Stimulated activated naive B cell treated with anti-CD40 and anti-IgM and Interleukin-4, amounts not matched to agents 10 μg/mL and 1 μg/mL and 100 μg/mL, for 72 hours (primary cell): ENCODE measurements at regions not wholly inside any gene's neighbourhood (a gene's known extent, or its start where the extent isn't known, plus 50 kb on each side); places are given as distances from the start of the nearest gene placed in this dataset.
"Not testable (repeated sequence)": the region's sequence is repeated elsewhere in the genome, so short reads cannot be mapped to it uniquely, and the experiment has no call there.

ENCODE experiments used
- ATAC-seq, 2 donors: fragments of 150-1000 bp; cut with Tn5 transposase; replicated peaks; 2 replicates each; pipeline ENCODE4 v1.10.0; 2021; ENCODE audit warnings: moderate library complexity in 1 of 2
- DNase-seq: peaks from one replicate; pipeline ENCODE4 v3.0.0; 2021
- H3K27ac Mint-ChIP-seq: one replicate; pipeline ENCODE4 v1.8.0; 2022; ENCODE audit warnings: mild to moderate bottlenecking, mixed read lengths
- H3K27me3 Mint-ChIP-seq, 2 donors: one replicate each; pipeline ENCODE4 v1.8.0; 2022; ENCODE audit warnings: mixed read lengths in 2 of 2
- H3K36me3 Mint-ChIP-seq, 2 donors: one replicate each; pipeline ENCODE4 v1.8.0; 2022; ENCODE audit warnings: mixed read lengths in 2 of 2, mild to moderate bottlenecking in 1 of 2
- H3K4me1 Mint-ChIP-seq, 2 donors: one replicate each; pipeline ENCODE4 v1.8.0; 2022; ENCODE audit warnings: mixed read lengths in 2 of 2, mild to moderate bottlenecking in 1 of 2
- H3K4me3 Mint-ChIP-seq, 2 donors: one replicate each; pipeline ENCODE4 v1.8.0; 2022; ENCODE audit warnings: mild to moderate bottlenecking in 2 of 2, mixed read lengths in 2 of 2, moderate library complexity in 1 of 2
- H3K9me3 Mint-ChIP-seq, 2 donors: one replicate each; pipeline ENCODE4 v1.8.0; 2022; ENCODE audit warnings: mixed read lengths in 2 of 2, mild to moderate bottlenecking in 1 of 2

DNA sequence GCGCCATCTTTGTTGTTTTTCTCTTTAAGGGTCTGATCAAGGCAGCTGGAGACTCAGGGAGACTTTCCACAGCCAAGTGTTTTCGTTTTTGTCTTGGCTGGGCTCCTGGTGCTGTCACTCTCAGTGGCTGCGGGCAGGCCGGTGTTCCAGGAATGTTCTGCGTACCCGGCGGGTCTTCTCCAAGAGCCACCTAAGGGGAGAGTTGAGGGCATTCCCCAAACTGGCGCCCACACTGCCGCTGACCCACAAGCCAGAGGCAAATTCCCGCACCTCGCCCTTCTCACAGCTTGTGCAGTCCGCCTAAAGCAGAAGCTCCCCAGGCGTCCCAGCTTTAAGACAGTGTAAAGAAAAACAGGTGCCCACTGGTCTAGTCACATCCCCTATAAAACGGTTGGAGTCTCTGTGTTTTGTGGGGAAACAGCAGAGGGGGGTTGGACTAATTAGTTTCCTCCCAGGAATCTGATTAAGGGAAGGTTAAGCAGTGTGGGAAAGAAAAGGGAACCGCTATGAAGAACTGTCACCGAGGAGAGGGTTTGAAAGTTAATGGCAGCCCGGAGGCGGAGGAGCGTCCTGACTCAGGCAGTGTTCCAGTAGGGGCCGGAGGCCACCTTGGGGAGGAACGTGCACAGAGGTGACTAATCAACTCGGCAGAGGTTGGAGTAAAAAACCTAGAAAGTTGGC lies 224.5 kb downstream of the SLC4A3 start:
- DNase-seq (no peak), ATAC-seq (no peak)
- H3K4me3 Mint-ChIP-seq = no peak overlapping the region
- H3K9me3 Mint-ChIP-seq = peaks cover 0 to 5% of the 10 kb centered on the region in 2 donors
- H3K27ac Mint-ChIP-seq = no peak overlapping the region
- H3K36me3 Mint-ChIP-seq = no peaks in the 10 kb centered on the region
- H3K4me1 Mint-ChIP-seq = no peaks in the 10 kb centered on the region
- H3K27me3 Mint-ChIP-seq = peaks cover 8 to 24% of the 10 kb centered on the region in 2 donors

DNA sequence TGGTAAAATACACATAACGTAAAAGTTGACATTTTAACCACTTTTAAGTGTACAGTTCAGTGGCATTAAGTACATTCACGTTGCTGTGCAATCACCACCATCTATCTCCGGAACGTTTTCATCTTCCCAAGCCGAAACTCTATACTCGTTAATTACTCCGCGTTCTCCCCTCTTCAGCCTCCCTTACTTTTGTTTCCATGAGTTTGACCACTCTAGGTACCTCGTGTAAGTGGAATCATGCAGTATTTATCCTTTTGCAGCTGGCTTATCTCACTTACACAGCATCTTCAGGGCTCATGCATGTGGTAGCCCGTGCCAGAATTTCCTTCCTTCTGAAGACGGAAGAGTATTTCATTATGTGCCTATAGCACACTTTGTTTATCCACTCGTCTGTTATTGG lies 225.2 kb downstream of the SLC4A3 start:
- H3K9me3 Mint-ChIP-seq = peaks cover 0 to 5% of the 10 kb centered on the region in 2 donors
- no peak overlapping the region for H3K4me3 Mint-ChIP-seq
- H3K27me3 Mint-ChIP-seq = peaks cover 8 to 24% of the 10 kb centered on the region in 2 donors
- ATAC-seq = no peak
- no peak overlapping the region for H3K27ac Mint-ChIP-seq
- H3K4me1 Mint-ChIP-seq = no peaks in the 10 kb centered on the region
- DNase-seq = no peak
- no peaks in the 10 kb centered on the region for H3K36me3 Mint-ChIP-seq

DNA sequence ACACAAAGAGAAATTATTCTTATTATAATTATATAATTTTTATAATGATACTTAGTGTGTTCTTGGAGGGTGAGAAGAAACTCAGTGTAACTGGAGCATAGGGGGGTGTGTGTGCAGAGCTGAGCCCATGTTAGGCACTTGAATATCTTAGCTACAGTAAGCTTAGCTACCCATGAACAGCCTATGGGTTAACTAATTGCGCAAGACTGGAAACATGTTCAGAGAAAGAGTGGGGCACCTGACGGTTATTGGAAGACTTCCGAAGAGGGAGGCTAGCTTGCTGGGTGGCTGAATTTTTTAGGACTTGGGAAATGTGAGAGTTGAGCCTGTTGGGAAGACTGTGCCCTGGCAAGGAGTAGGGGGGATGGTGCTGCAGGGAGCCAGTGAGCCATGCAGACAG lies 229.2 kb downstream of the SLC4A3 start:
- ATAC-seq = no peak
- H3K27me3 Mint-ChIP-seq = peaks cover 4 to 24% of the 10 kb centered on the region in 2 donors

DNA sequence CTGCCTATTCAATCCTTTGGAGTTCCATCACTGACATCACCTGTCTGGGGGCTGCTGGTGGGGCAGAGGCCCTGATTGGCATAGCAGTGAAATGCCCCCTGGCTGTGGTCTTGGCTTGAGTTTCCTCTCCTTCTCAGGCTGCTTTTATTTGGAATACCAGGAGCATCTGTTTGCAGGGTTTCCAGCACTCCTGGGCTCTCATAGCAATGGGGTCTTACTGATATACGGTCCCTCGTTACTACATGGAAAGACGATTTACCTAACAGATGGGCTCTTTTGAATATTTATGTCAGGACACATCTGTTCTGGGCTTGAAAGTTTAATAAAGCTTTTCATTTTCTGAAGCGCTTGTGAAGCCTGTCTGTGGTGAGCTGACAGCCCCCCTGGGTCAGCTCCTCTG lies 230.3 kb downstream of the SLC4A3 start:
- Mint-ChIP-seq H3K36me3 (no peaks in the 10 kb centered on the region), H3K4me1 (no peaks in the 10 kb centered on the region), H3K4me3 (no peak overlapping the region), H3K9me3 (peaks cover 0 to 3% of the 10 kb centered on the region in 2 donors), H3K27me3 (peaks cover under 1 to 21% of the 10 kb centered on the region in 2 donors), H3K27ac (peak overlapping the region; percentile 7)
- ATAC-seq = no peak
- no peak for DNase-seq

More for the DNA sequence above, 229.2 kb downstream of the SLC4A3 start:
- no peak for DNase-seq
- Mint-ChIP-seq H3K4me1 (no peaks in the 10 kb centered on the region), H3K4me3 (no peak overlapping the region), H3K9me3 (peaks cover 0 to 3% of the 10 kb centered on the region in 2 donors), H3K36me3 (no peaks in the 10 kb centered on the region), H3K27ac (no peak overlapping the region)

DNA sequence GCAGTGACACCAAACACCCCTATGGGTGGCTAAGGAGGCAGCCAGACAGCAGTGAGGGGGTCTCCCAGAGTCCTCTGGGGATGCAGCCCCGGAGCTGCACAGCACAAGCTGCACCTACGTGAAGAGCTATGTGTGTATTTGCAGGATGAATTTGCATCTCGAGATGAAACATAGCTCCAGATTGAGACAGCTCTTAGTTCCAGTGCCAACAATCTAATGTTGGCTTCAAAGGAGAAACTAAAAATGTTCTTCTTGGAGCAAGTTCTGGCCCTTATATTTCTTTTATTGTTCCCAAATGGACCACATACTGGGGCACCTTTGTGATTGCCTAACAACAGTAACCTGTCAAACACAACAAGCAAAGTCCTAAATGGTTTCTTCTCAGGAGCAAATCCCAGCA lies 233.9 kb downstream of the SLC4A3 start:
- Mint-ChIP-seq H3K36me3 (no peaks in the 10 kb centered on the region), H3K4me1 (no peaks in the 10 kb centered on the region), H3K9me3 (no peaks in the 10 kb centered on the region), H3K27ac (no peak overlapping the region), H3K27me3 (no peaks in the 10 kb centered on the region), H3K4me3 (no peak overlapping the region)
- DNase-seq (no peak), ATAC-seq (no peak)

DNA sequence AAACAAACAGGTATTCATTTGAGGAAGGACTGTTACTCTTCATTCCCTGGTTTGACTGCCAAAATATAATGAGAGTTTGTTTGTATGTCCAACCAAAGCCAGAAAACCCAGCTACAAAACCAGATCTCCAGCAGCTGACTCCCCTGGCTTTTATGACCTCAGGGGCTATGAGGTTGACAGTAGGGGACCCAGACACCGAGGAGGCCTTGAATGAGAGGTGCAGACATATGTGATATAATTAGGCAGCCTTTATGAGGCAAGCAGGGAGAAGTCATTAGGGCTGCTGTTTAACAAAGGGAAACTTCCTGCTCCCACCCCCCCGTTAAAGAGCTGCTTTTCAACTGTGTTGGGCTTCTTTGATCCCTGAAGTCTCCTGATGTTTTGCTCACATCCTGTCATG lies 236.7 kb downstream of the SLC4A3 start:
- H3K27me3 Mint-ChIP-seq = no peaks in the 10 kb centered on the region
- ATAC-seq = no peak

DNA sequence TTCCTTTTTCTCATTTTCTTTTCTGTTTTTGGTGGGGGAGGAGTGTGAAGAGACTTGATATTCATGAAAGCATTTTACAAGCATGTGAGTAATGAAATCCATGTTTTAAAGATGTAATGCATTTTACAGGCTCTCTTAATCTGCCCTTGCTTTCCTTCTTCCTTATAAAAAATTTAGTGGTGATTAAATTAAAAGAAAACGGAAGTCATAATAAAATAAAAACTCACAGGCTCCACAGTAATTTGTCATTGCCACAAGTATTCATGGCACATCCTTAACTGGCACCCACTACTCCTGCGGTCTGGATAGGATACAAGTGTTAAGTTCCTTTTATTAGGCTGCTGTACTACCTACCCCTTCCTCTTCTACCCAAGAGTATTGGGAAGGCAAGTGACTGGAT lies 241.2 kb downstream of the SLC4A3 start:
- Mint-ChIP-seq H3K4me3 (no peak overlapping the region), H3K27ac (no peak overlapping the region), H3K27me3 (no peaks in the 10 kb centered on the region), H3K36me3 (no peaks in the 10 kb centered on the region), H3K4me1 (no peaks in the 10 kb centered on the region), H3K9me3 (peaks cover 4 to 6% of the 10 kb centered on the region in 2 donors)
- DNase-seq (no peak), ATAC-seq (no peak)

More for the DNA sequence above, 236.7 kb downstream of the SLC4A3 start:
- no peak overlapping the region for H3K4me3 Mint-ChIP-seq
- no peaks in the 10 kb centered on the region for H3K36me3 Mint-ChIP-seq
- H3K27ac Mint-ChIP-seq = no peak overlapping the region
- H3K9me3 Mint-ChIP-seq = peaks cover 3 to 5% of the 10 kb centered on the region in 2 donors
- DNase-seq = no peak
- H3K4me1 Mint-ChIP-seq = no peaks in the 10 kb centered on the region

DNA sequence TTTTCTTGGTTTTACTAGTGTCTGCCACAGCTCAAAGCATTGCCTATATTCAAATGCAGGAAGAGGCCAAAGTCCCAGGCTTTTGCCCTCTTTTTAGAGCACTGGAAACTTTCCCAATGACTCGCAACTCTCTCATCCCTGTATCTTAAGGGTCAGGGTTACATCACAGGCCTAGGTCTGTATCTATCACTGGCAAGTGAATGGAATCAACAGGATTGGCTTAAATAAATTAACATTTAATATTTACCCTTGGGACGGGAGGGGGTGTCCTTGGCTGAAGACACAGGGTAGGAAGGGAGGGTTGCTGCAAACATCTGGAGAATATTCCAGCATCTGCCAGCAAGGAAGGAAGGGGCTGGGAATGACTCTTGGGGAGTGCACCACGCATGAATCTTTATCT lies 242.6 kb downstream of the SLC4A3 start:
- Mint-ChIP-seq H3K36me3 (no peaks in the 10 kb centered on the region), H3K4me1 (no peaks in the 10 kb centered on the region), H3K27me3 (no peaks in the 10 kb centered on the region), H3K4me3 (no peak overlapping the region), H3K9me3 (peaks cover 4 to 6% of the 10 kb centered on the region in 2 donors), H3K27ac (no peak overlapping the region)
- ATAC-seq (no peak), DNase-seq (no peak)

DNA sequence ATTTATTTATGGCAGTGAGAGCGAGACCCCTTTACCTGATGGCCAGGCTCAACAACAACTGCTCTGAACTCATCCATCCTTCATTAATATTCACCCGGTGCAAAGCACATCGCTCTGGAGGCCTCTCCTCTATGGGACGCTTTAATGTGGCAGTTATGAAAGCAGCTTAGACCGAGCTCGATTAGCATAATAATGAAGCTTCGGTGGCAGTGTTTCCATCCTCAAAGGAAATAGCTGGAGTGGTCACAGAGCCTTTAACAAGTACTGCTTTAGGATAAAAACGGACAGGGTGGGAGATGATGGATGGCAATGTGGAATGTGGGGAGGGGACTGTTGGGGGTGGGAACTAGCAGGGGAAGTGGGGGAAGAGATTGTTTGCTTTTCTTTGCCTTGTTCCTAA lies 243.9 kb downstream of the SLC4A3 start:
- DNase-seq = no peak
- no peaks in the 10 kb centered on the region for H3K4me1 Mint-ChIP-seq
- no peak overlapping the region for H3K4me3 Mint-ChIP-seq
- H3K27ac Mint-ChIP-seq = no peak overlapping the region
- no peak for ATAC-seq
- no peaks in the 10 kb centered on the region for H3K36me3 Mint-ChIP-seq
- H3K9me3 Mint-ChIP-seq = peaks cover 6 to 7% of the 10 kb centered on the region in 2 donors
- no peaks in the 10 kb centered on the region for H3K27me3 Mint-ChIP-seq

DNA sequence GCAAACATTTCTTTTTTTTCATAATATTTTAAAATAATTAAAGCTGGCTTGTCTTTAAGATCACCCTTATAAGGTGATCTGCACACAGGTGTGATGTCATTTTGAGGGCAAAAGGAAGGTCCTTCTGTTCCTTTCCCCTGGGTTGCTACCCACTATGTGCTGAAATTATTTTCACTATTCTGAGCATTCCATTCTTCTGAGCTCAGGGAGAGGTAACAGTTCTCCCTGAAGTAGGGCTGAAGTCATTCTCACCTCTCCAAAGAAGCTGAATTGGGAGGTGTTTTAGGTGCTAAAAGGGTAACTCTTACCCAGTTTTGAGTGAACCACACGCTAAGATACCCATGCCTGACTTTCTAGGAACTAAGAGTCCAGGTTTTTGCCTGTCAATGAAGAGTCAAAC lies 247.6 kb downstream of the SLC4A3 start:
- H3K27me3 Mint-ChIP-seq = peaks cover 0 to 4% of the 10 kb centered on the region in 2 donors
- no peaks in the 10 kb centered on the region for H3K4me1 Mint-ChIP-seq
- H3K4me3 Mint-ChIP-seq = no peak overlapping the region
- no peak overlapping the region for H3K27ac Mint-ChIP-seq
- no peak for ATAC-seq
- H3K36me3 Mint-ChIP-seq = no peaks in the 10 kb centered on the region
- no peak for DNase-seq
- H3K9me3 Mint-ChIP-seq = peaks cover 0 to 6% of the 10 kb centered on the region in 2 donors

DNA sequence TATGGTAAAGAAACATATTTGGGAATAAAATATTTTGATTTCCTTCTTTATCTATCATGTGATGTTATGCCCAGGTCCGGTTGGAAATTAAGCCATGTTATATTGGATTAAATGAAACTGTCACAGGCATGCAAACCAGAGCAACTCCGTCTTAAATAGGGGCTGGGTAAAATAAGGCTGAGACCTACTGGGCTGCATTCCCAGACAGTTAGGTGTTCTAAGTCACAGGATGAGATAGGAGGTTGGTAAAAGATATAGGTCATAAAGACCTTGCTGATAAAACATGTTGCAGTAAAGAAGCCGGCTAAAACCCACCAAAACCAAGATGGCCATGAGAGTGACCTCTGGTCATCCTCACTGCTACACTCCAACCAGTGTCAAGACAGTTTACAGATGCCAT lies 248.6 kb downstream of the SLC4A3 start:
- DNase-seq, H3K4me3 Mint-ChIP-seq, ATAC-seq, H3K9me3 Mint-ChIP-seq, H3K27me3 Mint-ChIP-seq, H3K4me1 Mint-ChIP-seq, H3K27ac Mint-ChIP-seq, H3K36me3 Mint-ChIP-seq: not testable (repeated sequence)

DNA sequence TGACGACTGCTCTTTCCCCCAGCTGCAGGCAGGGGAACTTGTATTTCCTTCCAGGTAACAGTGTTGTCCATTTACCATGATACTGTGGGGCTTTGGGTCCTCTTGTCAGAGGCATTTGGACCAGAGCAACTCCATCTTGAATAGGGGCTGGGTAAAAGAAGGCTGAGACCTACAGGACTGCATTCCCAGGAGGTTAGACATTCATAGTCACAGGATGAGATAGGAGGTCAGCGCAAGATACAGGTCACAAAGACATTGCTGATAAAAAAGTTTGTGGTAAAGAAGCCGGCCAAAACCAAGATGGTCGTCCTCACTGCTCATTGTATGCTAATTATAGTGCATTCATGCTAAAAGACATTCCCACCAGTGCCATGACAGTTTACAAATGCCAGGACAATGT lies 249.5 kb downstream of the SLC4A3 start:
- DNase-seq (no peak), ATAC-seq (no peak)
- Mint-ChIP-seq H3K36me3 (no peaks in the 10 kb centered on the region), H3K4me1 (no peaks in the 10 kb centered on the region), H3K27me3 (peaks cover 0 to 4% of the 10 kb centered on the region in 2 donors), H3K27ac (no peak overlapping the region), H3K4me3 (no peak overlapping the region), H3K9me3 (peaks cover 0 to 6% of the 10 kb centered on the region in 2 donors)

DNA sequence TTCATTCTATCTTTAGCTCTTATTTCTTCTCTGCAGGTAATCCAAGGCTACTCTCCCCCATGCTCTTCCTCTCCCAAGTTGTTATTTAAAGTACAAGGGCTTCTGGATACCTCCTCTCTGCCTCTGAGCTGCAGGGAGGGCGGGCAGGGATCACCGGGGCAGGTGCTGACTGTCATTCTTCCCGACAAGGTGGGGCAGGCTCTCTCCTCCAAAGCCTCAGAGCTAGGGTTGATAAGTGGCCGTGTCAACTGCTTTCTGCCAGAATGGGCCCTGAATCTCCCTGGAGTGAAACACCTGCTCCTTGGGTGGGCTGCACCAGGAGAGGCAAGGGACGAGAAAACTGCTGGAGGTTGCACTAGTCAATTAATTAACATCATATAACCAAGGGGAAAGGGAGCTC lies 250.3 kb downstream of the SLC4A3 start:
- Mint-ChIP-seq H3K4me3 (no peak overlapping the region), H3K36me3 (no peaks in the 10 kb centered on the region), H3K27ac (no peak overlapping the region), H3K4me1 (no peaks in the 10 kb centered on the region), H3K27me3 (peaks cover 0 to 4% of the 10 kb centered on the region in 2 donors), H3K9me3 (peaks cover 0 to 6% of the 10 kb centered on the region in 2 donors)
- no peak for ATAC-seq
- no peak for DNase-seq

DNA sequence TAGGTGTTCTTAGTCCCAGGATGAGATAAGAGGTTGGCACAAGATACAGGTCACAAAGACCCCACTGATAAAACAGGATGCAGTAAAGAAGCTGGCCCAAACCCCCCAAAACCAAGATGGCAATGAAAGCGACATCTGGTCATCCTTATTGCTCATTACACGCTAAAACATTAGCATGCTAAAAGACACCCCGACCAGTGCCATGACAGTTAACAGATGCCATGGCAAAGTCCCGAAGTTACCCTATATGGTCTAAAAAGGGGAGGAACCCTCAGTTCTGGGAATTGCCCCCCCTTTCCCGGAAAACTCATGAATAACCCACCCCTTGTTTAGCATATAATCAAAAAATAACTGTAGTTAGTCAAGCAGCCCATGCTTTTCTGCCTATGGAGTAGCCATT lies 251.1 kb downstream of the SLC4A3 start:
- DNase-seq (no peak), ATAC-seq (no peak)
- H3K27ac Mint-ChIP-seq = no peak overlapping the region
- no peaks in the 10 kb centered on the region for H3K36me3 Mint-ChIP-seq
- H3K27me3 Mint-ChIP-seq = peaks cover 0 to 4% of the 10 kb centered on the region in 2 donors
- no peak overlapping the region for H3K4me3 Mint-ChIP-seq
- H3K9me3 Mint-ChIP-seq = peaks cover 0 to 6% of the 10 kb centered on the region in 2 donors
- H3K4me1 Mint-ChIP-seq = no peaks in the 10 kb centered on the region

DNA sequence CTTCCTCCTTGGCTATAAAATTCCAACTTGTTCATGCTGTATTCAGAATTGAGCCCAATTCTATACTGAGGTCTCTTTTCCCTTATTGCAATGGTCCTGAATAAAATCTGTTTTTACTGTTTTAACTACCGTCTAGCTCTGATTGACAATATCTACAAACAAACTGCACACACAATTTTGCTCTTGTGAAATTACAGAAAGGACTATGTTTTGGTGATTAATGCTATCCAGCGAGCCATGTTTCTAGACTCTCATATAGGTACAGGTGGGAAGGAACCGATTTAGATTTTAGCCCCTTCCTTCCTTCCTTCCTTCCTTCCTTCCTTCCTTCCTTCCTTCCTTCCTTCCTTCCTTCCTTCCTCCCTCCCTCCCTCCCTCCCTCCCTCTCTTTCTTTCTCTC lies 254.4 kb downstream of the SLC4A3 start:
- no peak overlapping the region for H3K27ac Mint-ChIP-seq
- H3K4me1 Mint-ChIP-seq = no peaks in the 10 kb centered on the region
- ATAC-seq (no peak), DNase-seq (no peak)
- no peaks in the 10 kb centered on the region for H3K36me3 Mint-ChIP-seq
- H3K9me3 Mint-ChIP-seq = peaks cover 2 to 5% of the 10 kb centered on the region in 2 donors
- no peak overlapping the region for H3K4me3 Mint-ChIP-seq
- no peaks in the 10 kb centered on the region for H3K27me3 Mint-ChIP-seq
